Lung (tissue), 11 donors: ENCODE measurements at regions not wholly inside any gene's neighbourhood (a gene's known extent, or its start where the extent isn't known, plus 50 kb on each side); places are given as distances from the start of the nearest gene placed in this dataset.
"Not testable (repeated sequence)": the region's sequence is repeated elsewhere in the genome, so short reads cannot be mapped to it uniquely, and the experiment has no call there.

Source experiments
- ATAC-seq: fragments of 200-7000 bp; cut with Tn5 transposase; one replicate; pipeline ENCODE4 v1.9.1; 2020; ENCODE audit warnings: moderate number of reproducible peaks; ENCODE audit not compliant: insufficient read depth, low FRiP score
- DNase-seq, 3 donors: peaks; one replicate each; pipeline ENCODE4 v3.0.0-alpha.2; 2013 to 2017
- H3K27ac ChIP-seq, 2 donors: one replicate each; pipeline ENCODE4 v1.5.1; 2013; ENCODE audit warnings: mild to moderate bottlenecking in 2 of 2, moderate library complexity in 2 of 2, control low read depth in 1 of 2, inconsistent platforms in 1 of 2, low read depth in 1 of 2, low read length in 1 of 2
- H3K27me3 ChIP-seq, 3 donors: one replicate each; pipeline ENCODE4 v1.5.1; 2013; ENCODE audit warnings: low read length in 2 of 3; ENCODE audit not compliant: control insufficient read depth in 3 of 3, insufficient read depth in 3 of 3
- H3K36me3 ChIP-seq, 4 donors: one replicate each; pipeline ENCODE4 v1.5.1; 2013; ENCODE audit warnings: low read length in 4 of 4, mild to moderate bottlenecking in 1 of 4, moderate library complexity in 1 of 4; ENCODE audit not compliant: control insufficient read depth in 4 of 4, insufficient read depth in 4 of 4
- H3K4me1 ChIP-seq, 5 donors: one replicate each; pipeline ENCODE4 v1.5.1; 2013; ENCODE audit warnings: low read length in 5 of 5, mild to moderate bottlenecking in 2 of 5, moderate library complexity in 1 of 5; ENCODE audit not compliant: control insufficient read depth in 5 of 5, insufficient read depth in 5 of 5
- H3K4me3 ChIP-seq: one replicate; pipeline ENCODE4 v1.5.1; 2013; ENCODE audit warnings: mild to moderate bottlenecking, control low read depth, moderate library complexity
- H3K9ac ChIP-seq, 2 donors: one replicate each; pipeline ENCODE4 v1.5.1; 2013; ENCODE audit warnings: low read length in 2 of 2, control low read depth in 1 of 2; ENCODE audit not compliant: insufficient read depth in 1 of 2
- H3K9me3 ChIP-seq, 4 donors: one replicate each; pipeline ENCODE4 v1.5.1; 2013; ENCODE audit warnings: low read length in 3 of 4, mild to moderate bottlenecking in 1 of 4, moderate library complexity in 1 of 4; ENCODE audit not compliant: control insufficient read depth in 4 of 4, insufficient read depth in 3 of 4
- CTCF ChIP-seq: IDR thresholded peaks from 2 replicates; pipeline ENCODE4 v1.5.1; 2012; ENCODE audit warnings: mild to moderate bottlenecking; ENCODE audit errors: control extremely low read depth, extremely low read depth
- WGBS, 2 donors: extraction: QIAGEN DNeasy Blood & Tissue Kit; methylation state at CpG; one replicate each; pipeline ENCODE4 v1.1.7; 2013; 5-methylcytosine and 5-hydroxymethylcytosine counted together
- donor health status: control.
- donor health status: control.
- donor health status: Bipolar disorder and iron deficiency.
- donor health status: healthy.
- donor health status: DM: yes; HTN: yes; CAD: no.

- H3K9me3 ChIP-seq: no peaks in the 10 kb centered on the region
- no peak overlapping the region for H3K4me3 ChIP-seq
- no peak for DNase-seq
- H3K9ac ChIP-seq: no peak overlapping the region
- no peak overlapping the region for H3K27ac ChIP-seq
- 66 to 72% methylated on average over 2 of the region's 2 CpGs for WGBS, 2 donors
- TF ChIP-seq CTCF: no peak
- H3K4me1 ChIP-seq: no peaks in the 10 kb centered on the region
- no peaks in the 10 kb centered on the region for H3K27me3 ChIP-seq
- ATAC-seq: no peak
- H3K36me3 ChIP-seq: no peaks in the 10 kb centered on the region
Observed at GRCh38 chr2:126275098-126275497, 380.9 kb upstream of the GYPC start.

GRCh38 chr2:126276268-126276667 lies 379.7 kb upstream of the GYPC start:
- H3K36me3 ChIP-seq, H3K4me3 ChIP-seq, ATAC-seq, H3K9me3 ChIP-seq, H3K27me3 ChIP-seq, H3K4me1 ChIP-seq, H3K9ac ChIP-seq, H3K27ac ChIP-seq, DNase-seq: not testable (repeated sequence)

- H3K4me1 ChIP-seq: no peaks in the 10 kb centered on the region
- TF ChIP-seq CTCF: no peak
- DNase-seq (no peak), ATAC-seq (no peak)
- no peak overlapping the region for H3K9ac ChIP-seq
- H3K27me3 ChIP-seq: no peaks in the 10 kb centered on the region
- H3K36me3 ChIP-seq: no peaks in the 10 kb centered on the region
- no peak overlapping the region for H3K27ac ChIP-seq
- H3K4me3 ChIP-seq: no peak overlapping the region
- 85 to 93% methylated on average over 1 of the region's 1 CpG for WGBS, 2 donors
- H3K9me3 ChIP-seq: no peaks in the 10 kb centered on the region
Observed at GRCh38 chr2:126288362-126288761, 367.6 kb upstream of the GYPC start.

- H3K27me3 ChIP-seq, H3K9me3 ChIP-seq, H3K36me3 ChIP-seq, ATAC-seq, H3K9ac ChIP-seq, H3K4me1 ChIP-seq, H3K27ac ChIP-seq, DNase-seq, H3K4me3 ChIP-seq: not testable (repeated sequence)
- WGBS, 2 donors: 85 to 96% methylated on average over 1 of the region's 1 CpG
Observed at GRCh38 chr2:126293962-126294361, 362.0 kb upstream of the GYPC start.

GRCh38 chr2:126299469-126299976 lies 356.4 kb upstream of the GYPC start:
- no peaks in the 10 kb centered on the region for H3K9me3 ChIP-seq
- no peak overlapping the region for H3K27ac ChIP-seq
- H3K27me3 ChIP-seq: no peaks in the 10 kb centered on the region
- H3K4me3 ChIP-seq: no peak overlapping the region
- H3K9ac ChIP-seq: no peak overlapping the region
- no peak for TF ChIP-seq CTCF
- H3K36me3 ChIP-seq: no peaks in the 10 kb centered on the region
- ATAC-seq (no peak), DNase-seq (no peak)
- 86 to 89% methylated on average over 2 of the region's 2 CpGs for WGBS, 2 donors
- H3K4me1 ChIP-seq: peaks cover 0 to 9% (median 1%) of the 10 kb centered on the region in 5 donors
